Heart right ventricle (tissue), 16 donors: ENCODE measurements at regions not wholly inside any gene's neighbourhood (a gene's known extent, or its start where the extent isn't known, plus 50 kb on each side); places are given as distances from the start of the nearest gene placed in this dataset.

Source experiments
- ATAC-seq, 8 donors: fragments of 200-7000 bp; cut with Tn5 transposase; one replicate each; pipeline ENCODE4 v1.9.1; 2020; ENCODE audit warnings: mild to moderate bottlenecking in 8 of 8, moderate library complexity in 8 of 8, moderate number of reproducible peaks in 1 of 8
- DNase-seq, 2 donors: peaks; one replicate each; pipeline ENCODE4 v3.0.0-alpha.2; 2020
- H3K27ac ChIP-seq, 10 donors: fragments of 200-600 bp; sonication (generic) in 2 of 10; one replicate each; pipeline versions ENCODE4 v1.5.0 to v1.8.0; 2020 to 2022; ENCODE audit warnings: mild to moderate bottlenecking in 3 of 10
- H3K27me3 ChIP-seq, 7 donors: fragments of 200-600 bp; one replicate each; pipeline ENCODE4 v1.8.0; 2021 to 2022; ENCODE audit warnings: mild to moderate bottlenecking in 2 of 7
- H3K36me3 ChIP-seq, 9 donors: fragments of 200-600 bp; sonication (generic) in 1 of 9; one replicate each; pipeline versions ENCODE4 v1.5.0 to v1.8.0; 2020 to 2022; ENCODE audit warnings: mild to moderate bottlenecking in 2 of 9
- H3K4me1 ChIP-seq, 9 donors: fragments of 200-600 bp; sonication (generic) in 1 of 9; one replicate each; pipeline versions ENCODE4 v1.5.0 to v1.8.0; 2020 to 2022; ENCODE audit warnings: mild to moderate bottlenecking in 4 of 9
- H3K4me3 ChIP-seq, 10 donors: fragments of 200-600 bp; sonication (generic) in 2 of 10; one replicate each; pipeline versions ENCODE4 v1.5.0 to v1.8.0; 2020 to 2022; ENCODE audit warnings: mild to moderate bottlenecking in 7 of 10, moderate library complexity in 2 of 10
- H3K9me3 ChIP-seq, 11 donors: fragments of 200-600 bp in 10 of 11; sonication (generic) in 2 of 11; one replicate each; pipeline versions ENCODE4 v1.5.0 to v1.8.0; 2013 to 2022; ENCODE audit warnings: mild to moderate bottlenecking in 2 of 11, control low read depth in 1 of 11, moderate library complexity in 1 of 11
- CTCF ChIP-seq, 9 donors: fragments of 200-600 bp; sonication (generic) in 2 of 9; IDR thresholded peaks; one replicate each; pipeline versions ENCODE4 v1.5.0 to v1.8.0; 2021 to 2022; ENCODE audit warnings: antibody characterized with exemption in 9 of 9, mild to moderate bottlenecking in 5 of 9, moderate library complexity in 1 of 9
- WGBS, 2 donors: extraction: QIAGEN DNeasy Blood & Tissue Kit; methylation state at CpG; one replicate each; pipeline ENCODE4 v1.1.7; 2013; ENCODE audit warnings: inconsistent platforms in 1 of 2; 5-methylcytosine and 5-hydroxymethylcytosine counted together
- intact Hi-C, 10 donors: fragments of 100-400 bp; cut with DNase I; formaldehyde crosslinking; loops; one replicate each; pipeline versions ENCODE4 v1.11.1 to v1.14.2; 2022
- donor health status: Arrhythmogenic right ventricular cardiomyopathy.
- donor health status: ischemic (EF 13 %, LVEDD 7.1; RV severe dilation, severe dysfunction).
- donor health status: healthy with polysubstance abuse.
- donor health status: DM: no; HTN: yes; CAD: no.
- donor health status: DM: no; HTN: no; CAD: no.
- donor health status: ischemic (EF 25% LVEDD 6.9; RV normal size, moderate dysfunction).
- donor health status: ischemic (EF 25% LVEDD 5.7; RV mildly dilated, moderate dysfunction).
- donor health status: healthy.
- donor health status: DM: yes; HTN: yes; CAD: no.
- donor health status: Ischemic cardiomyopathy.
- donor health status: ischemic (EF 35%, LVEDD 5.7; RV mildly dilated, moderate dysfunction).
- donor health status: nonischemic (EF 11% LVEDD 7.7; RV severe dilation, severe dysfunction).
- donor health status: DM: yes; HTN: yes; CAD: no.
- donor health status: PGD.
- donor health status: ischemic (EF 29% LVEDD 5.4; RV normal size, mild dysfunction).
- donor health status: nonischemic (EF 23%, LVEDD 6.1; RV moderate dilation, normal function).

- peak overlapping the region in 9 of 10 donors; percentile 30 to 86 (median 69) for H3K27ac ChIP-seq
- peaks cover 0 to 20% (median 0%) of the 10 kb centered on the region in 9 donors for H3K4me1 ChIP-seq
- TF ChIP-seq CTCF (IDR thresholded peaks at IDR 0.05), result no peak
- H3K4me3 ChIP-seq, result peak overlapping the region in 3 of 10 donors; percentile 2 to 11 (median 8)
- ATAC-seq (peak; percentile 46 to 97 (median 87)), DNase-seq (no peak)
- H3K27me3 ChIP-seq, result no peaks in the 10 kb centered on the region
- H3K36me3 ChIP-seq, result no peaks in the 10 kb centered on the region
- intact Hi-C loops, result loop anchor here in 9 of 10 donors (2.0 to 5.0 kb wide), 8 partner anchors 58 to 247 kb away; partner anchors contain the start of gene HAND2 (in 6 of the 9)
- H3K9me3 ChIP-seq, result peaks cover 0 to 24% (median 0%) of the 10 kb centered on the region in 11 donors
- 35 to 39% methylated on average over 3 of the region's 3 CpGs for WGBS, 2 donors
These were observed 215.7 kb upstream of the HAND2 start for GRCh38 chr4:173745765-173746164.

- no peak overlapping the region for H3K4me3 ChIP-seq
- no peaks in the 10 kb centered on the region for H3K27me3 ChIP-seq
- TF ChIP-seq CTCF (IDR thresholded peaks at IDR 0.05), result no peak
- H3K36me3 ChIP-seq, result no peaks in the 10 kb centered on the region
- H3K9me3 ChIP-seq, result peaks cover 0 to 6% (median 0%) of the 10 kb centered on the region in 11 donors
- DNase-seq (no peak), ATAC-seq (peak in 6 of 8 donors; percentile 53 to 83 (median 72))
- 76 to 79% methylated on average over 1 of the region's 1 CpG for WGBS, 2 donors
- H3K27ac ChIP-seq, result peak overlapping the region in 1 of 10 donors; percentile 26
- intact Hi-C loops, result loop anchor here in 2 of 10 donors (5.0 kb wide), 2 partner anchors 35 to 40 kb away; no protein-coding TSS in a partner anchor
- H3K4me1 ChIP-seq, result peaks cover 0 to 15% (median 0%) of the 10 kb centered on the region in 9 donors
These were observed 206.8 kb upstream of the HAND2 start for GRCh38 chr4:173736840-173737239.

DNA sequence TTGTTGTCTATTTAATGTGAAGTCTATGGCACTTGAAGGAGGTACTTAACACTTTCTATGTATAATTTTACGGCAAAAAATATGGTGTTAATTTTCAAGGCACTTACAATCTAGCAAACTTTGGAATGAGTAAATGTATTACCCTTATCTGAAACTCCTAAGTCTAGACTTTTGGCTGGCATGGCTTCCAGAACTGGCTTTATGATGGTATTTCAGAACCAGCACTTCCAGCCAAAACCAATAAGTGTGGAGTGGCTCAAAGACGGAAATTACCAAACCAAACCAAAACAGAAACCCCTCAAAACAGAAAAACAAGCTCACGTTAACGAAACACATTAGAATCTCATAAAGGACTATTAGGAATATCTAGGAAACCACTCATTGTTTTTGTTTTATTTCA, 205.6 kb upstream of the HAND2 start:
- no peak overlapping the region for H3K4me3 ChIP-seq
- DNase-seq, result no peak
- no peaks in the 10 kb centered on the region for H3K36me3 ChIP-seq
- H3K9me3 ChIP-seq, result peaks cover 0 to 1% (median 0%) of the 10 kb centered on the region in 11 donors
- H3K4me1 ChIP-seq, result peaks cover 0 to 15% (median 0%) of the 10 kb centered on the region in 9 donors
- TF ChIP-seq CTCF (IDR thresholded peaks at IDR 0.05), result no peak
- no peak overlapping the region for H3K27ac ChIP-seq
- intact Hi-C loops, result loop anchor here in 2 of 10 donors (5.0 kb wide), 2 partner anchors 33 to 38 kb away; no protein-coding TSS in a partner anchor
- ATAC-seq, result no peak
- WGBS, 2 donors, result 57 to 67% methylated on average over 4 of the region's 4 CpGs
- no peaks in the 10 kb centered on the region for H3K27me3 ChIP-seq

- no peak for DNase-seq
- Histone ChIP-seq H3K4me3 (no peak overlapping the region), H3K36me3 (no peaks in the 10 kb centered on the region), H3K27ac (no peak overlapping the region), H3K9me3 (peaks cover 0 to 6% (median 0%) of the 10 kb centered on the region in 11 donors), H3K4me1 (peaks cover 0 to 15% (median 0%) of the 10 kb centered on the region in 9 donors), H3K27me3 (no peaks in the 10 kb centered on the region)
- no peak for ATAC-seq
- WGBS, 2 donors, result 62 to 74% methylated on average over 3 of the region's 3 CpGs
- no peak for TF ChIP-seq CTCF (IDR thresholded peaks at IDR 0.05)
- intact Hi-C loops, result loop anchor here in 2 of 10 donors (5.0 kb wide), 2 partner anchors 33 to 38 kb away; no protein-coding TSS in a partner anchor
These were observed 205.0 kb upstream of the HAND2 start for GRCh38 chr4:173735049-173735448.
